ENCODE measurements at regions not wholly inside any gene's neighbourhood (a gene's known extent, or its start where the extent isn't known, plus 50 kb on each side); places are given as distances from the start of the nearest gene placed in this dataset.

DNA sequence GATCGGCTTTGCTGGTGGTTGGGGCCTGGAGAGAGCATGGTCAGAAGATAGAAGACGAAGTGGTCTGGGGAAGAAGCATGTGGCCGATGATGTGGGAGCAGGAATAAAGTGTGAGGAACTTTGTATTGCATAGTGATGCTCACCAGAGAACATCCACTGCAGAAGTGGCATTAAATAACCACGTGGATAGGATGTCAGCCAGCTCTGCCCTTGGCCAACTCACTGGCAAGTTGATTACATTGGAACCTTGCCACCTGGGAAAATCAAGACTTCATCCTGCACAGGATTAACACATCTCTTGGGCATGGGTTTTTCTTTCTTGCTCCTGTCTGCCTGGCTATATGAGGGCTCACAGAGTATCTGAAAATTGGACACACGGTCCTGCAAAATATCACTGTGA lies 217.4 kb downstream of the DMRT2 start:
- no peak for DNase-seq
- Histone ChIP-seq H3K4me1 (no peaks in the 10 kb centered on the region), H3K27me3 (ENCODE audit: insufficient read depth in 3 of 3, low read length in 2 of 3) (no peaks in the 10 kb centered on the region), H3K27ac (no peak overlapping the region), H3K36me3 (ENCODE audit: insufficient read depth in 1 of 2, low read depth in 1 of 2) (no peaks in the 10 kb centered on the region), H3K9me3 (no peaks in the 10 kb centered on the region), H3K4me3 (no peak overlapping the region)
- 56 to 70% (median 62%) methylated on average over 5 of the region's 5 CpGs for WGBS, 3 donors
- TF ChIP-seq, protein P1, sequence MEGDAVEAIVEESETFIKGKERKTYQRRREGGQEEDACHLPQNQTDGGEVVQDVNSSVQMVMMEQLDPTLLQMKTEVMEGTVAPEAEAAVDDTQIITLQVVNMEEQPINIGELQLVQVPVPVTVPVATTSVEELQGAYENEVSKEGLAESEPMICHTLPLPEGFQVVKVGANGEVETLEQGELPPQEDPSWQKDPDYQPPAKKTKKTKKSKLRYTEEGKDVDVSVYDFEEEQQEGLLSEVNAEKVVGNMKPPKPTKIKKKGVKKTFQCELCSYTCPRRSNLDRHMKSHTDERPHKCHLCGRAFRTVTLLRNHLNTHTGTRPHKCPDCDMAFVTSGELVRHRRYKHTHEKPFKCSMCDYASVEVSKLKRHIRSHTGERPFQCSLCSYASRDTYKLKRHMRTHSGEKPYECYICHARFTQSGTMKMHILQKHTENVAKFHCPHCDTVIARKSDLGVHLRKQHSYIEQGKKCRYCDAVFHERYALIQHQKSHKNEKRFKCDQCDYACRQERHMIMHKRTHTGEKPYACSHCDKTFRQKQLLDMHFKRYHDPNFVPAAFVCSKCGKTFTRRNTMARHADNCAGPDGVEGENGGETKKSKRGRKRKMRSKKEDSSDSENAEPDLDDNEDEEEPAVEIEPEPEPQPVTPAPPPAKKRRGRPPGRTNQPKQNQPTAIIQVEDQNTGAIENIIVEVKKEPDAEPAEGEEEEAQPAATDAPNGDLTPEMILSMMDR (IDR thresholded peaks at IDR 0.05): no peak
- intact Hi-C loops (cut with DNase I): no loop called here
- ATAC-seq: no peak

DNA sequence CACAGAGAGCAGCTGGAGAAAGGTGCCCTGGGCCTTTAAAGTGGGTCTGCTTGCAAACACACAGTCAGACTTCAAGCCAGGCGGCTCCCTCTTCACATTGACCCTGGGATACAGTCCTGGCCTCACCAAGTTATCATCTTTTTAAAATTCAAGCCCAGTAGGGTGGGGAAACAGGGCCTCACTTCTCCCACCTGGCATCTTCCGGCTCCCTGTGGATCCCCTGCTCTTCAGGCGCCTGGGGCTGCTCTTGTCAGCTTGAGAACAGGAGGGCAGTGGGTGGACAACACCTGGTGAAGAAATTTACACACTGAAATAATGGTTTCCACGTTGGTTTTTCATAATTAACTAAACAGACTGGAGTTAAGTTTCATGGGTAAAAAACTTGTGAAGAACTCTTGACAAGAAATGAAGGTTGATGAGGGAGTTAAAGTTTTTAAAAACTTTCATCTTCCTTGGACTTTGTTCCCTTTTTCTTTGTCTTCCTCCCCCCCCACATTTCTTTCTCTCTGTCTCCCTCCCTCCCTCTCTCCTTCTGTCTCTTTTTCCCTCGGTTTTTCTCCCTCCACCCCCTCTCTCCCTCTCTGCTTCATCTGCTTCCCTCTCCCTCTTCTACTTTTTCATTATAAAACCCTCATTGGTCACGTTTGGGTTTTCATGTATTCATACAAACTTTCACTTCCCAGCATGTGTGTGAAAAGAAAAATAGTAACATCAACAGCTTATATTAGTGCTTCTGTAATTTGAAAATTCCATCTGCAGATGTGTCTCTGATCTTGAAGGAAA lies 219.6 kb downstream of the DMRT2 start:
- no peaks in the 10 kb centered on the region for H3K4me1 ChIP-seq
- TF ChIP-seq, protein P1 (IDR thresholded peaks at IDR 0.05): no peak
- no peak for ATAC-seq
- H3K27me3 ChIP-seq (ENCODE audit: insufficient read depth in 3 of 3, low read length in 2 of 3): no peaks in the 10 kb centered on the region
- intact Hi-C loops (cut with DNase I): loop anchor here in 1 of 2 donors (10.0 kb wide), 1 partner anchor 845 kb away; no protein-coding TSS in a partner anchor
- WGBS, 3 donors: 57 to 66% (median 59%) methylated on average over 6 of the region's 6 CpGs
- H3K36me3 ChIP-seq (ENCODE audit: insufficient read depth in 1 of 2, low read depth in 1 of 2): no peaks in the 10 kb centered on the region
- no peak overlapping the region for H3K27ac ChIP-seq
- no peak for DNase-seq
- no peak overlapping the region for H3K4me3 ChIP-seq
- H3K9me3 ChIP-seq: no peaks in the 10 kb centered on the region

DNA sequence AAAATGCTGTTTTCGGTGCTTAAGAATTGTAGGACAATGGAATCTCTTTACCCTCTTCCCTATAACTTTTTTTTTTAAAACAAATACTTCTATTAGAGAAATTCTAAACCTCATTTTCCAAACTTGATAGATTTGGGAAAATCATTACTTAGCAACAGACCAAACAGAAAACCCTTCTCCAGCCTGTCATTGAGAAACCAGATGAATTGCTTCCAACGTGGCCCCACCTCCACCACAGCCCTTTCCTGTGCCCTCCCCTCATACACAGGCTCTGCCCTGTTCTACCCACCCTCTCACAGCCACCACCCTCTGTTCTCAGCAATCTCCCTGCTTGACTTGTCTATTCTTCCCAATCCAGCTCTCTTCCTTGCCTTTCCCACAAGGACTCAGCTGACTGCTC lies 221.2 kb downstream of the DMRT2 start:
- TF ChIP-seq, protein P1 (IDR thresholded peaks at IDR 0.05): no peak
- Histone ChIP-seq H3K36me3 (ENCODE audit: insufficient read depth in 1 of 2, low read depth in 1 of 2) (no peaks in the 10 kb centered on the region), H3K4me1 (no peaks in the 10 kb centered on the region), H3K4me3 (no peak overlapping the region), H3K27ac (no peak overlapping the region), H3K9me3 (no peaks in the 10 kb centered on the region), H3K27me3 (ENCODE audit: insufficient read depth in 3 of 3, low read length in 2 of 3) (no peaks in the 10 kb centered on the region)
- no peak for DNase-seq
- ATAC-seq: no peak
- intact Hi-C loops (cut with DNase I): loop anchor here in 1 of 2 donors (10.0 kb wide), 1 partner anchor 843 kb away; no protein-coding TSS in a partner anchor
- 62 to 72% (median 64%) methylated on average over 2 of the region's 2 CpGs for WGBS, 3 donors

DNA sequence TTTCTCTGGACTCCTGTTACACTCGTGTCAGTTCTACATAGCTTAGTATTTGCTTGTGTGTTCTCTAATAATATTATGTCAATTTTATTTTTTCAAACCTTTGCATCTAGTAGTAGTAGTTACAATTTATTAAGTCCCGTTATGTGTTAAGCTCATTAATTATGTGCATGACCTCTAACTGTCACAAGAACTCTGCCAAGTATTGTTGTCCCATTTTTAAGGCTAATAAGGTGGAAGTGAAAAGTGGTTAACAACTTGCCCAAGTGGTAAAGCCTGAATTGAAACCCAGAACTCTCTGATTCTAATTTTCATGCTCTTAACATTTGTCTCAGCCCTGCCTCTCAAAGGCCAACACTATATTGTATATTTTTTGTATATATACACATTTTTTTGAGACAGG lies 221.6 kb downstream of the DMRT2 start:
- H3K4me3 ChIP-seq: no peak overlapping the region
- ATAC-seq: no peak
- no peak overlapping the region for H3K27ac ChIP-seq
- H3K36me3 ChIP-seq (ENCODE audit: insufficient read depth in 1 of 2, low read depth in 1 of 2): no peaks in the 10 kb centered on the region
- intact Hi-C loops (cut with DNase I): loop anchor here in 1 of 2 donors (10.0 kb wide), 1 partner anchor 843 kb away; no protein-coding TSS in a partner anchor
- H3K4me1 ChIP-seq: no peaks in the 10 kb centered on the region
- no peaks in the 10 kb centered on the region for H3K27me3 ChIP-seq (ENCODE audit: insufficient read depth in 3 of 3, low read length in 2 of 3)
- H3K9me3 ChIP-seq: no peaks in the 10 kb centered on the region
- TF ChIP-seq, protein P1 (IDR thresholded peaks at IDR 0.05): no peak
- WGBS, 3 donors: 57 to 75% (median 65%) methylated on average over 2 of the region's 2 CpGs
- DNase-seq: no peak
